Endothelial cell of umbilical vein (primary cell): ENCODE measurements at regions not wholly inside any gene's neighbourhood (a gene's known extent, or its start where the extent isn't known, plus 50 kb on each side); places are given as distances from the start of the nearest gene placed in this dataset.

Experiments
- BruUV-seq: library from RNA; stranded (reverse); fragments of 400-500 nt; replicated peaks from 2 replicates; lab custom pipeline; 2021; lab: Mats Ljungman, UMichigan
- CTCF ChIA-PET: fragments of 300-600, 350-600 bp; sonication (Branson Sonifier 250); formaldehyde crosslinking; loops from one replicate; lab custom pipeline; 2021; ENCODE audit warnings: antibody characterized with exemption, inconsistent platforms; lab: Charles Lee
- POLR2A ChIA-PET: fragments of 300-600, 350-600 bp; sonication (Branson Sonifier 250); formaldehyde crosslinking; loops from one replicate; lab custom pipeline; 2021; ENCODE audit warnings: antibody characterized with exemption, inconsistent platforms; lab: Charles Lee
- DNase-seq: peaks from one replicate; pipeline ENCODE4 v3.0.0-alpha.2; 2011; ENCODE audit warnings: low read depth, low spot score
- FAIRE-seq: peaks from 2 replicates; lab custom pipeline; 2011; peaks lifted over from hg19 to GRCh38; lab: Jason Lieb, UNC
- H2AFZ ChIP-seq: 2 replicates; pipeline ENCODE4 v1.6.0; 2012; ENCODE audit warnings: low read depth, low read length, control low read depth, inconsistent platforms
- H3K27ac ChIP-seq: 2 replicates; pipeline ENCODE4 v1.5.1; 2011; ENCODE audit warnings: low read depth, mild to moderate bottlenecking, control low read depth, low read length, moderate library complexity; ENCODE audit not compliant: insufficient read depth
- H3K27me3 ChIP-seq, 2 experiments: 2 replicates each; pipeline versions ENCODE4 v1.6.0 to v1.6.1; 2011; ENCODE audit warnings: low read length in 2 of 2, mixed read lengths in 1 of 2; ENCODE audit not compliant: control insufficient read depth in 2 of 2, insufficient read depth in 2 of 2
- H3K36me3 ChIP-seq, 2 experiments: 2 replicates in 1 of 2; 3 replicates in 1 of 2; pipeline ENCODE4 v1.5.1; 2011; ENCODE audit warnings: low read length in 2 of 2, mild to moderate bottlenecking in 1 of 2, moderate library complexity in 1 of 2; ENCODE audit not compliant: control insufficient read depth in 2 of 2, insufficient read depth in 2 of 2; ENCODE audit errors: extremely low read depth in 1 of 2
- H3K4me1 ChIP-seq: 3 replicates; pipeline ENCODE4 v1.5.1; 2011; ENCODE audit warnings: mild to moderate bottlenecking, low read length; ENCODE audit not compliant: control insufficient read depth, insufficient read depth; ENCODE audit errors: extremely low read depth
- H3K4me2 ChIP-seq: 2 replicates; pipeline ENCODE4 v1.6.1; 2011; ENCODE audit warnings: low read length, control low read depth, mixed read lengths; ENCODE audit not compliant: insufficient read depth
- H3K4me3 ChIP-seq, 3 experiments: fragments of 200-600 bp in 1 of 3; sonication (generic), shearing (Covaris generic) in 1 of 3; replicated peaks in 1 of 3; 2 replicates each; pipeline ENCODE4 v1.5.1; 2011 to 2016; ENCODE audit warnings: control low read depth in 3 of 3, low read length in 3 of 3, mild to moderate bottlenecking in 2 of 3, inconsistent platforms in 1 of 3, low read depth in 1 of 3, moderate library complexity in 1 of 3; ENCODE audit not compliant: insufficient read depth in 1 of 3
- H3K79me2 ChIP-seq: 2 replicates; pipeline ENCODE4 v1.6.0; 2012; ENCODE audit warnings: low read length, inconsistent platforms; ENCODE audit not compliant: control insufficient read depth, insufficient read depth
- H3K9ac ChIP-seq: replicated peaks from 2 replicates; pipeline ENCODE3; 2011; ENCODE audit warnings: low read length, control low read depth; ENCODE audit not compliant: insufficient read depth; ENCODE audit errors: extremely low read depth
- H3K9me1 ChIP-seq: replicated peaks from 3 replicates; pipeline ENCODE4 v1.6.0; 2011; ENCODE audit warnings: mild to moderate bottlenecking, low read length; ENCODE audit not compliant: control insufficient read depth, insufficient read depth; ENCODE audit errors: extremely low read depth
- H3K9me3 ChIP-seq: replicated peaks from 2 replicates; pipeline ENCODE4 v1.5.1; 2012; ENCODE audit warnings: low read length, inconsistent platforms; ENCODE audit not compliant: control insufficient read depth, insufficient read depth
- H4K20me1 ChIP-seq: replicated peaks from 2 replicates; pipeline ENCODE3; 2011; ENCODE audit warnings: mild to moderate bottlenecking, low read length; ENCODE audit not compliant: control insufficient read depth, insufficient read depth; ENCODE audit errors: extremely low read depth
- EZH2 ChIP-seq: IDR thresholded peaks from 2 replicates; pipeline ENCODE4 v1.6.1; 2012; ENCODE audit warnings: borderline replicate concordance, low read depth, mild to moderate bottlenecking, moderate library complexity, low read length, inconsistent platforms; ENCODE audit not compliant: severe bottlenecking
- FOS ChIP-seq: IDR thresholded peaks from 2 replicates; pipeline ENCODE4 v1.6.1; 2011; ENCODE audit warnings: mild to moderate bottlenecking, low read length, moderate library complexity, borderline replicate concordance; ENCODE audit not compliant: insufficient read depth
- GATA2 ChIP-seq: IDR thresholded peaks from 2 replicates; pipeline ENCODE4 v1.7.0; 2011; ENCODE audit warnings: low read depth, mild to moderate bottlenecking, moderate library complexity, mixed read lengths, low read length; ENCODE audit not compliant: insufficient read length, insufficient read depth
- JUN ChIP-seq: IDR thresholded peaks from 2 replicates; pipeline ENCODE4 v1.6.1; 2011; ENCODE audit warnings: borderline replicate concordance, low read depth; ENCODE audit not compliant: insufficient read length, insufficient read depth
- MYC ChIP-seq: IDR thresholded peaks from one replicate; pipeline ENCODE4 v1.6.1; 2011; ENCODE audit warnings: mild to moderate bottlenecking, low read depth, low read length
- POLR2A ChIP-seq: IDR thresholded peaks from 2 replicates; pipeline ENCODE4 v1.6.1; 2012; ENCODE audit warnings: low read depth, mild to moderate bottlenecking, control low read depth, low read length
- POLR2AphosphoS5 ChIP-seq: IDR thresholded peaks from 2 replicates; pipeline ENCODE4 v1.6.1; 2012; ENCODE audit warnings: low read depth, mild to moderate bottlenecking, control low read depth, low read length, moderate library complexity; ENCODE audit not compliant: insufficient read depth
- dilution Hi-C: fragments of 300-500 bp; cut with MboI; formaldehyde crosslinking; loops from one replicate; pipeline ENCODE4 v1.15.0; 2019; ENCODE audit warnings: low sequenced_read_pairs; ENCODE audit not compliant: extremely low pct_ligation_motif_present
- intact Hi-C: fragments of 100-400 bp; cut with micrococcal nuclease; formaldehyde crosslinking; loops from one replicate; pipeline ENCODE4 v1.10.0; 2022
- TF ChIP-seq, protein P1 (sequence below), 2 donors: IDR thresholded peaks; 1 replicate in 1 of 2; 2 replicates in 1 of 2; pipeline ENCODE4 v1.5.1; 2011; ENCODE audit warnings: low read length in 2 of 2, mild to moderate bottlenecking in 2 of 2, moderate library complexity in 2 of 2, control low read depth in 1 of 2, inconsistent platforms in 1 of 2, low read depth in 1 of 2; ENCODE audit not compliant: insufficient read depth in 1 of 2; ENCODE audit errors: extremely low read depth in 1 of 2
- TF ChIP-seq, protein P2 (sequence below): IDR thresholded peaks from 2 replicates; pipeline ENCODE4 v1.6.1; 2011; ENCODE audit not compliant: insufficient read depth, insufficient read length

DNA sequence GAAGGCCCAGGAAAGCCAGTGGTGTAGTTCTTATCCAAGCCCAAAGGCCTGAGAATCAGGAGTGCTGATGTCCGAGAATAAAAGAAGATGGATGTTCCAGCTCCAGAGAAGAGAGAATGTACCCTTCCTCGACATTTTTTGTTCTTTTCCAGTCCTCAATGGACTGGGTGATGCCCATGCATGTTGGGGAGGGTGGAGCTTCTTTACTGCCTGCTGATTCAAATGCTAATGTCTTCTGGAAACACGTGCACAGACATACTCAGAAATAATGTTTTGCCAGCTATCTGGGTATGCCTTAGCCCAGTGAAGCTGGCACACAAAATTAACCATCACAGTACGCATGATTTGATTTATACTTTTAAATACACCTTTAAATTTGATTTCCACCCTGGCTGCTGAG lies 61.5 kb upstream of the FOXE1 start:
- DNase-seq = no peak
- no TSS peak for BruUV-seq
- ChIA-PET POLR2A (no interaction called here), CTCF (no interaction called here)
- H3K9me3 ChIP-seq = no peaks in the 10 kb centered on the region
- intact Hi-C loops (no loop called here), dilution Hi-C loops (no loop called here)
- no peak overlapping the region for H2AFZ ChIP-seq
- no peak for TF ChIP-seq EZH2
- TF ChIP-seq POLR2A = no peak
- TF ChIP-seq, protein P1, sequence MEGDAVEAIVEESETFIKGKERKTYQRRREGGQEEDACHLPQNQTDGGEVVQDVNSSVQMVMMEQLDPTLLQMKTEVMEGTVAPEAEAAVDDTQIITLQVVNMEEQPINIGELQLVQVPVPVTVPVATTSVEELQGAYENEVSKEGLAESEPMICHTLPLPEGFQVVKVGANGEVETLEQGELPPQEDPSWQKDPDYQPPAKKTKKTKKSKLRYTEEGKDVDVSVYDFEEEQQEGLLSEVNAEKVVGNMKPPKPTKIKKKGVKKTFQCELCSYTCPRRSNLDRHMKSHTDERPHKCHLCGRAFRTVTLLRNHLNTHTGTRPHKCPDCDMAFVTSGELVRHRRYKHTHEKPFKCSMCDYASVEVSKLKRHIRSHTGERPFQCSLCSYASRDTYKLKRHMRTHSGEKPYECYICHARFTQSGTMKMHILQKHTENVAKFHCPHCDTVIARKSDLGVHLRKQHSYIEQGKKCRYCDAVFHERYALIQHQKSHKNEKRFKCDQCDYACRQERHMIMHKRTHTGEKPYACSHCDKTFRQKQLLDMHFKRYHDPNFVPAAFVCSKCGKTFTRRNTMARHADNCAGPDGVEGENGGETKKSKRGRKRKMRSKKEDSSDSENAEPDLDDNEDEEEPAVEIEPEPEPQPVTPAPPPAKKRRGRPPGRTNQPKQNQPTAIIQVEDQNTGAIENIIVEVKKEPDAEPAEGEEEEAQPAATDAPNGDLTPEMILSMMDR (IDR thresholded peaks at IDR 0.05; ENCODE audit: extremely low read depth in 1 of 2, insufficient read depth in 1 of 2, low read depth in 1 of 2, low read length in 2 of 2) = no peak
- no peak for TF ChIP-seq FOS
- no peak for TF ChIP-seq JUN
- TF ChIP-seq, protein P2, sequence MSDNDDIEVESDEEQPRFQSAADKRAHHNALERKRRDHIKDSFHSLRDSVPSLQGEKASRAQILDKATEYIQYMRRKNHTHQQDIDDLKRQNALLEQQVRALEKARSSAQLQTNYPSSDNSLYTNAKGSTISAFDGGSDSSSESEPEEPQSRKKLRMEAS = no peak
- TF ChIP-seq POLR2AphosphoS5 = no peak
- TF ChIP-seq GATA2 = no peak
- TF ChIP-seq MYC = no peak
- no peak overlapping the region for H3K27ac ChIP-seq
- no peaks in the 10 kb centered on the region for H3K9me1 ChIP-seq
- H3K36me3 ChIP-seq = no peaks in the 10 kb centered on the region
- peaks cover 9 to 16% of the 10 kb centered on the region in 2 experiments for H3K27me3 ChIP-seq
- no peak overlapping the region for H3K9ac ChIP-seq
- H3K4me2 ChIP-seq = no peak overlapping the region
- no peaks in the 10 kb centered on the region for H3K79me2 ChIP-seq
- H4K20me1 ChIP-seq = no peaks in the 10 kb centered on the region
- H3K4me1 ChIP-seq = no peaks in the 10 kb centered on the region
- FAIRE-seq = no peak
- H3K4me3 ChIP-seq = no peak overlapping the region
